ENCODE measurements at regions not wholly inside any gene's neighbourhood (a gene's known extent, or its start where the extent isn't known, plus 50 kb on each side); places are given as distances from the start of the nearest gene placed in this dataset.

DNA sequence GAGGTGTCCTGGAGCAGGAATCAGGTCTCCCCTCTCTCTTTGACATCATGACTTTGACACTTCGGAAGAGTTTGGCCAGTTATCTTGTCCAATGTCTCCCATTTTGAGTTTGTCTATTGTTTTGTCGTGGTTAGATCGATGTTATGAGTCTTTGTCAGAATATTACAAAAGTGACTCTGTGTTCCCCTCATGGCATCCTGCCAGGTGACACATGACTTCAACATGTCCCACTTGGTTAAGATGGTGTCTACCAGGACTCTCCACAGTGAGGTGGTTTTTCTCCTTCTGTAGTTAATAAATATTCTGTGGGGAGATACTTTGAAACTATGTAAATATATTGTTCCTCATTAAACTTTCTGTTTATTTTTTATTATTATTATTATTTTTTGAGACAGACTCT lies 76.6 kb upstream of the BZW1 start:
- H2AK5ac ChIP-seq (ENCODE audit: low read depth, low read length) = no peak overlapping the region
- CTCF ChIA-PET (ENCODE audit: partially characterized antibody) = interaction anchor here (0.6 to 10.2 kb wide), 22 partner anchors 8 to 254 kb away, joined by 3 to 130 read pairs (median 4); partner anchors contain the start of genes AOX1 and BZW1
- no peak for TF ChIP-seq HDAC6 (IDR thresholded peaks at IDR 0.05; ENCODE audit: low read depth, low read length)
- no peak for TF ChIP-seq SRF (IDR thresholded peaks at IDR 0.05; ENCODE audit: low read depth, low read length)
- TF ChIP-seq YY1 (IDR thresholded peaks at IDR 0.05; ENCODE audit: low read depth, low read length) = no peak
- no peak for TF ChIP-seq GABPA (IDR thresholded peaks at IDR 0.05; ENCODE audit: borderline replicate concordance, insufficient read depth, low read length)
- TF ChIP-seq RNF2 (IDR thresholded peaks at IDR 0.05; ENCODE audit: borderline replicate concordance, low read depth, low read length, missing control alignments, poor library complexity, severe bottlenecking) = no peak
- TF ChIP-seq, protein P1, sequence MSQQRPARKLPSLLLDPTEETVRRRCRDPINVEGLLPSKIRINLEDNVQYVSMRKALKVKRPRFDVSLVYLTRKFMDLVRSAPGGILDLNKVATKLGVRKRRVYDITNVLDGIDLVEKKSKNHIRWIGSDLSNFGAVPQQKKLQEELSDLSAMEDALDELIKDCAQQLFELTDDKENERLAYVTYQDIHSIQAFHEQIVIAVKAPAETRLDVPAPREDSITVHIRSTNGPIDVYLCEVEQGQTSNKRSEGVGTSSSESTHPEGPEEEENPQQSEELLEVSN (IDR thresholded peaks at IDR 0.05) = no peak

More for the DNA sequence above, 76.6 kb upstream of the BZW1 start:
- H3K9ac ChIP-seq (replicated peaks in 1 of 4; ENCODE audit: extremely low read depth in 1 of 4, low read depth in 3 of 4, low read length in 3 of 4) = no peak overlapping the region
- H3K14ac ChIP-seq (ENCODE audit: insufficient read length) = no peak overlapping the region
- H3K23me2 ChIP-seq (ENCODE audit: low read depth, low read length) = no peaks in the 10 kb centered on the region
- H3K23ac ChIP-seq (ENCODE audit: insufficient read length) = no peak overlapping the region
- H3K79me1 ChIP-seq (ENCODE audit: low read depth, low read length) = no peaks in the 10 kb centered on the region
- no peaks in the 10 kb centered on the region for H3K27me3 ChIP-seq (replicated peaks in 1 of 4; ENCODE audit: control insufficient read depth in 3 of 4, extremely low read depth in 1 of 4, insufficient read depth in 3 of 4, low read length in 3 of 4)
- no peak for DNase-seq (ENCODE audit: low read depth in 1 of 2, low spot score in 2 of 2)
- H3K79me2 ChIP-seq (ENCODE audit: control insufficient read depth in 1 of 2, insufficient read depth in 2 of 2, low read length in 2 of 2) = no peaks in the 10 kb centered on the region
- no peaks in the 10 kb centered on the region for H4K20me1 ChIP-seq (replicated peaks in 1 of 2; ENCODE audit: control insufficient read depth in 1 of 2, insufficient read depth in 2 of 2, low read length in 2 of 2)
- no peak overlapping the region for H3K4me3 ChIP-seq (ENCODE audit: extremely low read depth in 1 of 4, insufficient read depth in 2 of 4, low read depth in 3 of 4, low read length in 4 of 4)
- no peak overlapping the region for H3K4ac ChIP-seq (replicated peaks; ENCODE audit: insufficient read length, low read depth, low read length)
- H3K56ac ChIP-seq (replicated peaks; ENCODE audit: insufficient read length, low read depth, low read length) = no peak overlapping the region
- no peaks in the 10 kb centered on the region for H3K36me3 ChIP-seq (ENCODE audit: control insufficient read depth in 2 of 4, insufficient read depth in 4 of 4, low read length in 3 of 4)
- no peak overlapping the region for H3K4me2 ChIP-seq (ENCODE audit: insufficient read depth in 1 of 2, low read depth in 2 of 2, low read length in 2 of 2)
- FAIRE-seq = no peak
- POLR2A ChIA-PET (ENCODE audit: partially characterized antibody) = interaction anchor here (0.7 to 1.3 kb wide), 3 partner anchors 22 to 93 kb away, joined by 3 read pairs; no protein-coding TSS in a partner anchor
- H3K9me3 ChIP-seq (ENCODE audit: insufficient read depth in 2 of 2, low read depth in 1 of 2, low read length in 1 of 2) = no peaks in the 10 kb centered on the region
- no peak overlapping the region for H4K91ac ChIP-seq (replicated peaks; ENCODE audit: insufficient read length, low read length)
- 96% methylated on average over 3 of the region's 3 CpGs; no CpG with 5 or more reads in 1 of the 2 experiments for whole genome bisulfite sequencing, 2 experiments (ENCODE audit: extremely low coverage in 1 of 2, insufficient coverage in 1 of 2, insufficient read length in 1 of 2, insufficient replicate concordance in 2 of 2, low coverage in 1 of 2, low lambda C conversion rate in 2 of 2, missing lambda C conversion rate in 1 of 2)
- no peak overlapping the region for H2BK15ac ChIP-seq (ENCODE audit: low read length)
- H3K27ac ChIP-seq (ENCODE audit: low read depth, low read length) = no peak overlapping the region
- peaks cover 5 to 22% (median 19%) of the 10 kb centered on the region in 4 experiments; a peak in 5 of 7 replicates for H3K4me1 ChIP-seq (replicated peaks in 1 of 4; ENCODE audit: control insufficient read depth in 3 of 4, insufficient read depth in 4 of 4, low read length in 3 of 4)
- no peak overlapping the region for H2BK12ac ChIP-seq (ENCODE audit: low read depth, low read length)
- H3K18ac ChIP-seq (ENCODE audit: extremely low read depth, low read length) = no peak overlapping the region
- no peak overlapping the region for H2BK120ac ChIP-seq (replicated peaks; ENCODE audit: low read depth, low read length)
- H2AFZ ChIP-seq (ENCODE audit: low read length) = no peak overlapping the region
- H2BK20ac ChIP-seq (ENCODE audit: low read length) = no peak overlapping the region
- no peak overlapping the region for H4K5ac ChIP-seq (ENCODE audit: insufficient read length, low read depth, low read length)
- H4K8ac ChIP-seq (ENCODE audit: extremely low read depth, insufficient read depth, low read length) = no peak overlapping the region
- H2BK5ac ChIP-seq (ENCODE audit: low read depth, low read length) = no peak overlapping the region
